Left ventricle myocardium inferior (tissue), 1 donor: ENCODE measurements at regions not wholly inside any gene's neighbourhood (a gene's known extent, or its start where the extent isn't known, plus 50 kb on each side); places are given as distances from the start of the nearest gene placed in this dataset.

Experiments used
- DNase-seq: peaks from one replicate; pipeline ENCODE4 v3.0.0-alpha.2; 2020
- H3K27ac ChIP-seq: fragments of 200-600 bp; replicated peaks from 2 replicates; pipeline ENCODE4 v1.8.0; 2021
- H3K27me3 ChIP-seq: fragments of 200-600 bp; 2 replicates; pipeline ENCODE4 v1.8.0; 2021; ENCODE audit warnings: low read depth
- H3K36me3 ChIP-seq: fragments of 200-600 bp; 2 replicates; pipeline ENCODE4 v1.8.0; 2021
- H3K4me1 ChIP-seq: fragments of 200-600 bp; 2 replicates; pipeline ENCODE4 v1.8.0; 2021
- H3K4me3 ChIP-seq: fragments of 200-600 bp; 2 replicates; pipeline ENCODE4 v1.8.0; 2021; ENCODE audit warnings: mild to moderate bottlenecking, moderate library complexity
- H3K9me3 ChIP-seq: fragments of 200-600 bp; replicated peaks from 2 replicates; pipeline ENCODE4 v1.8.0; 2021
- intact Hi-C: fragments of 100-400 bp; cut with micrococcal nuclease; formaldehyde crosslinking; loops from one replicate; pipeline ENCODE4 v1.11.0; 2022
- TF ChIP-seq, protein P1 (sequence below): fragments of 200-600 bp; IDR thresholded peaks from 2 replicates; pipeline ENCODE4 v1.8.0; 2021; ENCODE audit warnings: antibody characterized with exemption, mild to moderate bottlenecking, borderline replicate concordance
- donor health status: DM: no; HTN: yes; CAD: no; lungs with severe emphysema.

DNA sequence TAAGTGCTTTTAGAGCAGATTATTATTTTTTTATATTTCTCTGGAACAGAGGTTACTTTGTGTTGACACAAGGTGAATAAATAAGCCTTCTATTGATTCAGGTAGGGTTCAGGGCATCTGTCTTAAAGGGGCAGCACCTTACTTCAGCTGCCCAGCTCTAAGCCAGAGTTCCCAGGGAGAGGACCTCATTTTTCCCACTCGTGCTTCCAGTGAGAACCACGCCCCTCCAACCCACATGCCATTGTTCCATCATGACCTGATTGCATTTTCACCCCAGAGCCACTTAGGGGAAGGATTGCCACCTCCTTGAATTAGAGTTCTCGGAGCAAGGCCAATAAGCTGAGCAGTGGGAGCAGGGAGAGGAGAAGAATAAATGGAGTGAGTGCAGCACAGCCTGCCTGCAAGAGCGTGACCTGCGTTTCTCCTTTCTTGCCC lies 104.3 kb upstream of the FRY start:
- no peaks in the 10 kb centered on the region for H3K9me3 ChIP-seq
- TF ChIP-seq, protein P1, sequence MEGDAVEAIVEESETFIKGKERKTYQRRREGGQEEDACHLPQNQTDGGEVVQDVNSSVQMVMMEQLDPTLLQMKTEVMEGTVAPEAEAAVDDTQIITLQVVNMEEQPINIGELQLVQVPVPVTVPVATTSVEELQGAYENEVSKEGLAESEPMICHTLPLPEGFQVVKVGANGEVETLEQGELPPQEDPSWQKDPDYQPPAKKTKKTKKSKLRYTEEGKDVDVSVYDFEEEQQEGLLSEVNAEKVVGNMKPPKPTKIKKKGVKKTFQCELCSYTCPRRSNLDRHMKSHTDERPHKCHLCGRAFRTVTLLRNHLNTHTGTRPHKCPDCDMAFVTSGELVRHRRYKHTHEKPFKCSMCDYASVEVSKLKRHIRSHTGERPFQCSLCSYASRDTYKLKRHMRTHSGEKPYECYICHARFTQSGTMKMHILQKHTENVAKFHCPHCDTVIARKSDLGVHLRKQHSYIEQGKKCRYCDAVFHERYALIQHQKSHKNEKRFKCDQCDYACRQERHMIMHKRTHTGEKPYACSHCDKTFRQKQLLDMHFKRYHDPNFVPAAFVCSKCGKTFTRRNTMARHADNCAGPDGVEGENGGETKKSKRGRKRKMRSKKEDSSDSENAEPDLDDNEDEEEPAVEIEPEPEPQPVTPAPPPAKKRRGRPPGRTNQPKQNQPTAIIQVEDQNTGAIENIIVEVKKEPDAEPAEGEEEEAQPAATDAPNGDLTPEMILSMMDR = no peak
- H3K36me3 ChIP-seq = no peaks in the 10 kb centered on the region
- no peak overlapping the region for H3K27ac ChIP-seq
- H3K27me3 ChIP-seq = no peaks in the 10 kb centered on the region
- no peak for DNase-seq
- no peak overlapping the region for H3K4me3 ChIP-seq
- H3K4me1 ChIP-seq = peaks cover 59% of the 10 kb centered on the region
- intact Hi-C loops = no loop called here

DNA sequence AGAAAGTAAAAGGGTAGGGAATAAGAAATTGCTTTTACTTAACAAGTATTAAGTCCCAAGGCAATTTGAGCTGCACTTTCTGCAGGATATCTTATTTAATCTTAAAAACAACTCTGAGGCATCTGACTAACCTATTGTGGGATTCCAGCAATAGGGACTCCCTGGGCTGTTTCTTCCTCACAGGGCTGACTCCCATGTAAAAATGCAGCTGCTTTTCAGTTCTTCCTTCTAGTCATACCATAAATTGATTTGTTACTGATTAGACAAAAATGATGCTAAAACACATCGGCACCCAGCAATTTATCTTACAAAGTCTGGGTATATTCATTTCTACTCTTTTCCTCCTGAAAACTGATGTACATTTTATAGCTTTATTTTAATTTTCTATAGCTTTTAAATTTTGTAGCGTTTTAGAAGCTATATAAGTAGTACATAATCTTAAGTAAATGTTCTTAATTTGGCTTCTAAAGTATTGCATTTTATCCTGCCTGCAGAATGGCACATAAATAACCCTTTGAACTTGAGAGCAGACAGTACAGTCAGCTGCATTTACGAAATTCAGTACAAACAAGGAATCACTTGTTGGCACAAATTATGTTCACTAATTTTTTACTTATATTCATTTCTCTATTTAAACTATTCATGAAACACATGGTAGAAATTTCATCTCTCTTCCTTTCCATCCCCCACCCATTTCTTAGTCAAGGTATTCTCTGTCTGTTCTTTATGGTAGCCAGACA lies 102.4 kb upstream of the FRY start:
- DNase-seq = no peak
- intact Hi-C loops = no loop called here
- Histone ChIP-seq H3K4me3 (no peak overlapping the region), H3K27me3 (no peaks in the 10 kb centered on the region), H3K36me3 (no peaks in the 10 kb centered on the region), H3K9me3 (no peaks in the 10 kb centered on the region), H3K27ac (no peak overlapping the region), H3K4me1 (peaks cover 59% of the 10 kb centered on the region)
- TF ChIP-seq, protein P1 = no peak

DNA sequence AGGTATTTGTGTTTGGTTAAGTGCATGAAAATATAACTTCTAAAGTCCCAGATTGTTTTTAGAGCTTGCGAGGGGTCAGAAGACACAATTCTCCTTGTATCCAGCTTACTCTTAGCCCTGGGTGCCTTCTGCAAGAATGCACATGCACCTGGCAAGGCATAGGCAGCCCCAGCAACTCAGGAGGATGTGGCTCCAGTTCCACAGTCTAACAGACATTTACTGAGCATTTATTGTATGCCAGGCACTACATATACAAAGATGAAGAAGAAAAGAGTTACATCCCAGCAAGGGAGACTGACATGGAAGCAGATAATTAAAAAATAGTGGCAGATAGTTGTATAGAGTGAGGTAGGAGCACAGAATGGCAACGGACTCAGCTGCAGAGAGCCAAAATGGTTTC lies 101.1 kb upstream of the FRY start:
- no peak for DNase-seq
- Histone ChIP-seq H3K9me3 (no peaks in the 10 kb centered on the region), H3K27me3 (no peaks in the 10 kb centered on the region), H3K4me1 (peaks cover 49% of the 10 kb centered on the region), H3K27ac (no peak overlapping the region), H3K36me3 (no peaks in the 10 kb centered on the region), H3K4me3 (no peak overlapping the region)
- intact Hi-C loops = no loop called here
- TF ChIP-seq, protein P1 = no peak

DNA sequence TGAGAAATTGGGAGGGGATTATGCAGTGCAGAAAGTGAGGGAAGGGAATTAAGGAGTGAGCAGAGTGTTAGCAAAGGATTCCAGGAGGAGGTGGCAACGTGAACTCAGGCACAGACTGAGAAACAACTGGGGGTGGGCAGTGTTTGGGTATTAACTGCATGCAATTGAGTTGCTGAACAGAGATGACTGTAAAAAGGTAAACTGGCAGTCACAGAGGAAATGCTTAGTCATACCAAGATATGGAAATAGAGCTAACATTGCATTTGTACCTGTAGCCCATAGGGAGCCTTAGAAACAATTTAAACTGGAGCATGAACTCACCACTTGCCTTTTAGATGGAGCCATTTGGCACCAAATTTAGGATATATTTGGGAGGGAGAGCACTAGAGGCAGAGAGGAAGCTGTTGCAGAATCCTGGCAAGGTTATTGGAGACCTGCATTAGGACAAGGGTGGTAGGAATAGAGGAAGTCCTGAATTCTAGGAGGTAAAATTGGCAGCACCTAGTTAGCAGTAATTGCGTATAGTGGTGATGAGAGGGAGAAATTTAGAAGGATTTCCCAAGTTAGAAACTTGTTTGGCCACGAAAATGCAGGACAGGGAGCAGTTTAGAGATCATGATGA lies 100.6 kb upstream of the FRY start:
- intact Hi-C loops = no loop called here
- TF ChIP-seq, protein P1 = no peak
- Histone ChIP-seq H3K9me3 (no peaks in the 10 kb centered on the region), H3K27ac (no peak overlapping the region), H3K4me1 (peaks cover 44% of the 10 kb centered on the region), H3K4me3 (no peak overlapping the region), H3K27me3 (no peaks in the 10 kb centered on the region), H3K36me3 (no peaks in the 10 kb centered on the region)
- no peak for DNase-seq

DNA sequence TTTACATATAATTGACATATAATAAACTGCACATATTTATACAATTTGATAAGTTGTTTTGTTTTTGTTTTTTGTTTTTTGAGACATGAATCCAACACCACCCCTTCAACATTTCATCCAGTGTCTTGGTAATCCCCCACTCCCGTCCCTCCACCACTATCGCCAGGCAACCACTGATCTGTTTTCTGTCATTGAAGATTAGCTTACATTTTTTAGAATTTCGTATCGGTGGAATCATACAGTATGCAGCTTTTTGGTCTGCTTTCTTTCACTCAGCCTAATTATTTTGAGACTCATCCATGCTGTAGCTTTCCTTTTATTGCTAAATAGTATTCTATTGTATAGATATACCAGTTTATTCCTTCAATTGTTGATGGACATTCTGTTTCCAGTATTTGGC lies 94.1 kb upstream of the FRY start:
- intact Hi-C loops = no loop called here
- Histone ChIP-seq H3K27me3 (no peaks in the 10 kb centered on the region), H3K27ac (no peak overlapping the region), H3K4me1 (peaks cover 4% of the 10 kb centered on the region), H3K4me3 (no peak overlapping the region), H3K36me3 (no peaks in the 10 kb centered on the region), H3K9me3 (no peaks in the 10 kb centered on the region)
- DNase-seq = no peak
- TF ChIP-seq, protein P1 = no peak
